SK-N-SH (cell line): ENCODE measurements at regions not wholly inside any gene's neighbourhood (a gene's known extent, or its start where the extent isn't known, plus 50 kb on each side); places are given as distances from the start of the nearest gene placed in this dataset.

ENCODE experiments used
- CTCF ChIA-PET: fragments of 300-600, 350-600 bp; formaldehyde crosslinking; extraction: SDS; loops from one replicate; lab custom pipeline; 2021; lab: Yijun Ruan, JAX
- POLR2A ChIA-PET: fragments of 350-600 bp; sonication (Branson Sonifier 250); formaldehyde crosslinking; extraction: SDS; loops from one replicate; lab custom pipeline; 2020; ENCODE audit warnings: antibody characterized with exemption, inconsistent platforms; lab: Yijun Ruan, JAX
- DNase-seq: peaks from one replicate; pipeline ENCODE4 v3.0.0; 2012
- H2AFZ ChIP-seq: fragments of 200-600 bp; sonication (generic); 2 replicates; pipeline ENCODE4 v1.8.1; 2016; ENCODE audit warnings: antibody characterized with exemption, mild to moderate bottlenecking, low read depth
- H3F3A ChIP-seq: fragments of 200-600 bp; sonication (generic); replicated peaks from 2 replicates; pipeline ENCODE3; 2016; ENCODE audit warnings: antibody characterized with exemption, mild to moderate bottlenecking; ENCODE audit not compliant: insufficient read depth
- H3K27ac ChIP-seq, 2 experiments: fragments of 200-500 bp in 1 of 2; fragments of 200-600 bp in 1 of 2; sonication (Bioruptor generic) in 1 of 2; sonication (generic), shearing (Covaris generic) in 1 of 2; 2 replicates each; pipeline versions ENCODE4 v1.5.1 to v1.6.1; 2014 to 2016; ENCODE audit warnings: low read depth in 2 of 2, inconsistent platforms in 1 of 2, low read length in 1 of 2, mild to moderate bottlenecking in 1 of 2, mixed read lengths in 1 of 2
- H3K27me3 ChIP-seq: fragments of 200-600 bp; sonication (generic), shearing (Covaris generic); 2 replicates; pipeline ENCODE4 v1.6.1; 2016; ENCODE audit warnings: mixed run types; ENCODE audit not compliant: insufficient read depth
- H3K36me3 ChIP-seq, 2 experiments: fragments of 200-500 bp in 1 of 2; fragments of 200-600 bp in 1 of 2; sonication (Bioruptor generic) in 1 of 2; sonication (generic) in 1 of 2; replicated peaks in 1 of 2; 2 replicates each; pipeline versions ENCODE3 to v1.5.1; 2014 to 2016; ENCODE audit warnings: low read length in 1 of 2, mild to moderate bottlenecking in 1 of 2; ENCODE audit not compliant: insufficient read depth in 2 of 2, control insufficient read depth in 1 of 2
- H3K4me1 ChIP-seq, 2 experiments: fragments of 200-500 bp in 1 of 2; fragments of 200-600 bp in 1 of 2; sonication (Bioruptor generic) in 1 of 2; sonication (generic), shearing (Covaris generic) in 1 of 2; 2 replicates each; pipeline versions ENCODE4 v1.5.1 to v1.6.1; 2014 to 2016; ENCODE audit warnings: low read depth in 1 of 2, low read length in 1 of 2, mixed run types in 1 of 2; ENCODE audit not compliant: insufficient read depth in 2 of 2, control insufficient read depth in 1 of 2
- H3K4me2 ChIP-seq: fragments of 200-600 bp; sonication (generic), shearing (Covaris generic); 2 replicates; pipeline ENCODE4 v1.6.1; 2017; ENCODE audit warnings: mixed run types
- H3K4me3 ChIP-seq, 2 experiments: fragments of 200-500 bp in 1 of 2; fragments of 200-600 bp in 1 of 2; sonication (Bioruptor generic) in 1 of 2; sonication (generic), shearing (Covaris generic) in 1 of 2; 2 replicates each; pipeline versions ENCODE4 v1.5.1 to v1.8.1; 2014 to 2016; ENCODE audit warnings: low read depth in 2 of 2, inconsistent platforms in 1 of 2, low read length in 1 of 2, mild to moderate bottlenecking in 1 of 2, mixed read lengths in 1 of 2, moderate library complexity in 1 of 2
- H3K79me2 ChIP-seq: fragments of 200-600 bp; sonication (generic); 2 replicates; pipeline ENCODE4 v1.8.1; 2017; ENCODE audit warnings: mild to moderate bottlenecking; ENCODE audit not compliant: insufficient read depth
- H3K9ac ChIP-seq: fragments of 200-600 bp; sonication (generic); 2 replicates; pipeline ENCODE4 v1.6.1; 2017; ENCODE audit warnings: mixed run types
- H3K9me2 ChIP-seq: fragments of 200-600 bp; sonication (generic); 2 replicates; pipeline ENCODE4 v1.6.1; 2017; ENCODE audit warnings: mixed run types
- H3K9me3 ChIP-seq: fragments of 200-600 bp; sonication (generic); 2 replicates; pipeline ENCODE4 v1.6.1; 2017; ENCODE audit warnings: mixed run types, mild to moderate bottlenecking, moderate library complexity
- H4K20me1 ChIP-seq: fragments of 200-600 bp; sonication (generic); 2 replicates; pipeline ENCODE4 v1.6.1; 2017; ENCODE audit warnings: mild to moderate bottlenecking, mixed run types; ENCODE audit not compliant: insufficient read depth
- CHD2 ChIP-seq: fragments of 150-350 bp; IDR thresholded peaks from 2 replicates; pipeline ENCODE4 v1.6.1; 2018; ENCODE audit warnings: low read length; ENCODE audit not compliant: partially characterized antibody
- CTCF ChIP-seq: fragments of 200-600 bp; sonication (generic); IDR thresholded peaks from 2 replicates; pipeline ENCODE4 v1.6.1; 2017; ENCODE audit warnings: antibody characterized with exemption, mild to moderate bottlenecking, moderate library complexity
- ELF1 ChIP-seq: IDR thresholded peaks from 2 replicates; pipeline ENCODE4 v1.4.0; 2012
- EZH2phosphoT487 ChIP-seq: fragments of 200-600 bp; sonication (generic); IDR thresholded peaks from 2 replicates; pipeline ENCODE4 v1.6.1; 2017; ENCODE audit warnings: low read depth, mixed run types, mild to moderate bottlenecking, antibody characterized with exemption, moderate library complexity, borderline replicate concordance
- FOSL2 ChIP-seq: IDR thresholded peaks from 2 replicates; pipeline ENCODE4 v1.4.0; 2012; ENCODE audit warnings: low read depth, mild to moderate bottlenecking, moderate library complexity, borderline replicate concordance
- FOXM1 ChIP-seq: IDR thresholded peaks from 2 replicates; pipeline ENCODE4 v1.4.0; 2012; ENCODE audit warnings: low read depth, mild to moderate bottlenecking
- GABPA ChIP-seq: IDR thresholded peaks from 2 replicates; pipeline ENCODE4 v1.4.0; 2012; ENCODE audit warnings: low read depth, mild to moderate bottlenecking
- JUND ChIP-seq: IDR thresholded peaks from 2 replicates; pipeline ENCODE4 v1.4.0; 2012
- MEF2A ChIP-seq: IDR thresholded peaks from 2 replicates; pipeline ENCODE4 v1.4.0; 2012; ENCODE audit warnings: low read depth, borderline replicate concordance
- RAD21 ChIP-seq: IDR thresholded peaks from 2 replicates; pipeline ENCODE4 v1.6.1; 2012; ENCODE audit warnings: mild to moderate bottlenecking, low read length
- RCOR1 ChIP-seq: fragments of 150-350 bp; IDR thresholded peaks from 2 replicates; pipeline ENCODE4 v1.6.1; 2017; ENCODE audit warnings: antibody characterized with exemption, low read length
- SIN3A ChIP-seq: IDR thresholded peaks from 2 replicates; pipeline ENCODE4 v1.6.1; 2012; ENCODE audit warnings: low read depth, mild to moderate bottlenecking, low read length, moderate library complexity, borderline replicate concordance
- SMC3 ChIP-seq: IDR thresholded peaks from 2 replicates; pipeline ENCODE4 v1.6.1; 2012; ENCODE audit warnings: low read depth, low read length, improper control_type of control experiment
- TAF1 ChIP-seq: IDR thresholded peaks from 2 replicates; pipeline ENCODE4 v1.6.1; 2012; ENCODE audit warnings: low read depth, mild to moderate bottlenecking, low read length, moderate library complexity, borderline replicate concordance
- TCF12 ChIP-seq: IDR thresholded peaks from 2 replicates; pipeline ENCODE4 v1.4.0; 2012
- WGBS: methylation state at CpG from one replicate; pipeline ENCODE4 v1.1.6; 2017; ENCODE audit warnings: low lambda C conversion rate; 5-methylcytosine and 5-hydroxymethylcytosine counted together
- TF ChIP-seq, protein P1 (sequence below): IDR thresholded peaks from 2 replicates; pipeline ENCODE4 v1.6.1; 2012; ENCODE audit warnings: mild to moderate bottlenecking, low read depth, low read length, moderate library complexity
- TF ChIP-seq, protein P2 (sequence below): IDR thresholded peaks from 2 replicates; pipeline ENCODE4 v1.4.0; 2012; ENCODE audit warnings: low read depth
- TF ChIP-seq, protein P3 (sequence below): IDR thresholded peaks from 2 replicates; pipeline ENCODE4 v1.4.0; 2012; ENCODE audit warnings: low read depth, borderline replicate concordance

DNA sequence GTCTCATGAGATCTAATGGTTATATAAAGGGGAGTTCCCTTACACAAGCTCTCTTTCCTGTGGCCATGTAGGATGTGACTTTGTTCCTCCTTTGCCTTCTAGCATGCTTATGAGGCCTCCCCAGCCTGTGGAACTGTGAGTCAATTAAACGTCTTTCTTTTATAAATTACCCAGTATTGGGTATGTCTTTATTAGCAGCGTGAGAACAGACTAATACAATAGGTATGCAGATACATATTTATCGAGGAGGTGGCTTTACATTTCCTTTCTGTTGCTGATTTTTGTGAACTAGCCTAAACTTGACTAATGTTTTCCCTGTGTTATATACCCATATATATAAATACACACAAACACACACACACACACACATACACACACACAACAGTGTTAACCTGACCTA is 80.2 kb downstream of the VCX2 start:
- Histone ChIP-seq H3K27ac (no peak overlapping the region), H3K27me3 (no peaks in the 10 kb centered on the region), H3K9me2 (no peaks in the 10 kb centered on the region), H3K4me3 (no peak overlapping the region), H4K20me1 (no peaks in the 10 kb centered on the region), H3K36me3 (no peaks in the 10 kb centered on the region), H3K4me1 (no peaks in the 10 kb centered on the region), H3K4me2 (no peak overlapping the region), H3K9me3 (no peaks in the 10 kb centered on the region), H3K79me2 (no peaks in the 10 kb centered on the region), H3F3A (no peaks in the 10 kb centered on the region), H2AFZ (no peak overlapping the region), H3K9ac (no peak overlapping the region)
- WGBS, result 18% methylated on average over 3 of the region's 3 CpGs
- ChIA-PET CTCF (no interaction called here), POLR2A (no interaction called here)
- no peak for TF ChIP-seq TAF1
- no peak for TF ChIP-seq SMC3
- no peak for TF ChIP-seq CTCF
- no peak for TF ChIP-seq FOSL2
- no peak for TF ChIP-seq EZH2phosphoT487
- TF ChIP-seq CHD2, result no peak
- no peak for TF ChIP-seq GABPA
- no peak for TF ChIP-seq RAD21
- no peak for TF ChIP-seq MEF2A
- DNase-seq, result no peak

DNA sequence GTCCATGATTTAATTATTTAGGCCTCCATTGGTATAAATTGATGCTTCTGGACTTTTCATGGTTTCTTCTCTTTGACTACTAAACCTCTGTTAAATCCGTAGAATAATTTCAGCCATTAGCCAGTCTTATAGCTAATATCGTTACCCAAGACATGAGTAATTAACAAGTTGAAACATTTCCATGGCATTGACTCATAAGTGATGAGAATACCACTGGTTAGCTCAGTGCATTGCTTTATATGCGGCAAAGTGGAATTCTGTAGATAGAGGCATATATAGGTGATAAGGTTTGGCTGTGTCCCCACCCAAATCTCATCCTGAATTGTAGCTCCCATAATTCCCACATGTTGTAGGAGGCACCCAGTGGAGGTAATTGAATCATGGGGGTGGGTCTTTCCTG is 80.6 kb downstream of the VCX2 start:
- no peaks in the 10 kb centered on the region for H3K9me3 ChIP-seq
- 34% methylated on average over 3 of the region's 3 CpGs for WGBS
- H4K20me1 ChIP-seq, result no peaks in the 10 kb centered on the region
- no peaks in the 10 kb centered on the region for H3K9me2 ChIP-seq
- no peak overlapping the region for H3K9ac ChIP-seq
- ChIA-PET CTCF (no interaction called here), POLR2A (no interaction called here)
- no peak for TF ChIP-seq CHD2
- no peak for TF ChIP-seq CTCF
- TF ChIP-seq EZH2phosphoT487, result no peak
- TF ChIP-seq FOXM1, result no peak
- TF ChIP-seq, protein P1, sequence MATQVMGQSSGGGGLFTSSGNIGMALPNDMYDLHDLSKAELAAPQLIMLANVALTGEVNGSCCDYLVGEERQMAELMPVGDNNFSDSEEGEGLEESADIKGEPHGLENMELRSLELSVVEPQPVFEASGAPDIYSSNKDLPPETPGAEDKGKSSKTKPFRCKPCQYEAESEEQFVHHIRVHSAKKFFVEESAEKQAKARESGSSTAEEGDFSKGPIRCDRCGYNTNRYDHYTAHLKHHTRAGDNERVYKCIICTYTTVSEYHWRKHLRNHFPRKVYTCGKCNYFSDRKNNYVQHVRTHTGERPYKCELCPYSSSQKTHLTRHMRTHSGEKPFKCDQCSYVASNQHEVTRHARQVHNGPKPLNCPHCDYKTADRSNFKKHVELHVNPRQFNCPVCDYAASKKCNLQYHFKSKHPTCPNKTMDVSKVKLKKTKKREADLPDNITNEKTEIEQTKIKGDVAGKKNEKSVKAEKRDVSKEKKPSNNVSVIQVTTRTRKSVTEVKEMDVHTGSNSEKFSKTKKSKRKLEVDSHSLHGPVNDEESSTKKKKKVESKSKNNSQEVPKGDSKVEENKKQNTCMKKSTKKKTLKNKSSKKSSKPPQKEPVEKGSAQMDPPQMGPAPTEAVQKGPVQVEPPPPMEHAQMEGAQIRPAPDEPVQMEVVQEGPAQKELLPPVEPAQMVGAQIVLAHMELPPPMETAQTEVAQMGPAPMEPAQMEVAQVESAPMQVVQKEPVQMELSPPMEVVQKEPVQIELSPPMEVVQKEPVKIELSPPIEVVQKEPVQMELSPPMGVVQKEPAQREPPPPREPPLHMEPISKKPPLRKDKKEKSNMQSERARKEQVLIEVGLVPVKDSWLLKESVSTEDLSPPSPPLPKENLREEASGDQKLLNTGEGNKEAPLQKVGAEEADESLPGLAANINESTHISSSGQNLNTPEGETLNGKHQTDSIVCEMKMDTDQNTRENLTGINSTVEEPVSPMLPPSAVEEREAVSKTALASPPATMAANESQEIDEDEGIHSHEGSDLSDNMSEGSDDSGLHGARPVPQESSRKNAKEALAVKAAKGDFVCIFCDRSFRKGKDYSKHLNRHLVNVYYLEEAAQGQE, result no peak
- no peak for TF ChIP-seq SMC3
- no peak for TF ChIP-seq RCOR1
- TF ChIP-seq, protein P2, sequence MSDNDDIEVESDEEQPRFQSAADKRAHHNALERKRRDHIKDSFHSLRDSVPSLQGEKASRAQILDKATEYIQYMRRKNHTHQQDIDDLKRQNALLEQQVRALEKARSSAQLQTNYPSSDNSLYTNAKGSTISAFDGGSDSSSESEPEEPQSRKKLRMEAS, result no peak
- no peak for TF ChIP-seq JUND
- no peak for TF ChIP-seq SIN3A
- no peak for TF ChIP-seq TCF12
- no peak for TF ChIP-seq RAD21
- no peak for TF ChIP-seq ELF1
- TF ChIP-seq, protein P3, sequence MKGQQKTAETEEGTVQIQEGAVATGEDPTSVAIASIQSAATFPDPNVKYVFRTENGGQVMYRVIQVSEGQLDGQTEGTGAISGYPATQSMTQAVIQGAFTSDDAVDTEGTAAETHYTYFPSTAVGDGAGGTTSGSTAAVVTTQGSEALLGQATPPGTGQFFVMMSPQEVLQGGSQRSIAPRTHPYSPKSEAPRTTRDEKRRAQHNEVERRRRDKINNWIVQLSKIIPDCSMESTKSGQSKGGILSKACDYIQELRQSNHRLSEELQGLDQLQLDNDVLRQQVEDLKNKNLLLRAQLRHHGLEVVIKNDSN, result no peak
- no peak overlapping the region for H2AFZ ChIP-seq
- H3F3A ChIP-seq, result no peaks in the 10 kb centered on the region
- no peak overlapping the region for H3K4me3 ChIP-seq
- no peak for DNase-seq
- no peaks in the 10 kb centered on the region for H3K36me3 ChIP-seq
- H3K27ac ChIP-seq, result no peak overlapping the region
- H3K4me2 ChIP-seq, result no peak overlapping the region
- no peaks in the 10 kb centered on the region for H3K4me1 ChIP-seq
- no peaks in the 10 kb centered on the region for H3K27me3 ChIP-seq
- no peaks in the 10 kb centered on the region for H3K79me2 ChIP-seq
